MCF 10A (cell line): ENCODE measurements at regions not wholly inside any gene's neighbourhood (a gene's known extent, or its start where the extent isn't known, plus 50 kb on each side); places are given as distances from the start of the nearest gene placed in this dataset.

Experiments used
- BruUV-seq: library from RNA; stranded (reverse); fragments of 400-500 nt; replicated peaks from 2 replicates; lab custom pipeline; 2021; lab: Mats Ljungman, UMichigan
- CTCF ChIA-PET: fragments of 300-600 bp; sonication (Branson Sonifier 250); formaldehyde crosslinking; extraction: SDS; loops from one replicate; lab custom pipeline; 2021; ENCODE audit warnings: antibody characterized with exemption, inconsistent platforms; lab: Yijun Ruan, JAX
- POLR2A ChIA-PET: fragments of 300-600, 350-650 bp; sonication (Branson Sonifier 250); formaldehyde crosslinking; extraction: SDS; loops from one replicate; lab custom pipeline; 2020; ENCODE audit warnings: antibody characterized with exemption, inconsistent platforms; lab: Yijun Ruan, JAX
- DNase-seq: peaks from one replicate; pipeline ENCODE4 v3.0.0-alpha.2; 2018; ENCODE audit not compliant: unreplicated experiment
- H3K27ac Mint-ChIP-seq: one replicate; pipeline ENCODE4 v1.8.0; 2022; ENCODE audit warnings: mild to moderate bottlenecking, low read depth, mixed read lengths; ENCODE audit not compliant: unreplicated experiment
- H3K27me3 Mint-ChIP-seq: one replicate; pipeline ENCODE4 v1.8.0; 2022; ENCODE audit warnings: mixed read lengths; ENCODE audit not compliant: insufficient read depth, unreplicated experiment
- H3K36me3 Mint-ChIP-seq: one replicate; pipeline ENCODE4 v1.8.0; 2022; ENCODE audit warnings: mild to moderate bottlenecking, moderate library complexity, mixed read lengths; ENCODE audit not compliant: insufficient read depth, unreplicated experiment
- H3K4me1 Mint-ChIP-seq: one replicate; pipeline ENCODE4 v1.8.0; 2022; ENCODE audit warnings: mixed read lengths; ENCODE audit not compliant: insufficient read depth, unreplicated experiment
- H3K4me3 Mint-ChIP-seq: one replicate; pipeline ENCODE4 v1.8.0; 2022; ENCODE audit warnings: mild to moderate bottlenecking, moderate library complexity, mixed read lengths; ENCODE audit not compliant: unreplicated experiment
- H3K9me3 Mint-ChIP-seq: one replicate; pipeline ENCODE4 v1.8.0; 2022; ENCODE audit warnings: mixed read lengths; ENCODE audit not compliant: unreplicated experiment
- intact Hi-C: fragments of 100-400 bp; cut with micrococcal nuclease; formaldehyde crosslinking; loops from 2 replicates; pipeline ENCODE4 v1.14.1; 2022
- TF ChIP-seq, protein P1 (sequence below): fragments of 200-600 bp; IDR thresholded peaks from one replicate; pipeline ENCODE4 v1.8.0; 2022; ENCODE audit warnings: antibody characterized with exemption, mild to moderate bottlenecking; ENCODE audit not compliant: unreplicated experiment

DNA sequence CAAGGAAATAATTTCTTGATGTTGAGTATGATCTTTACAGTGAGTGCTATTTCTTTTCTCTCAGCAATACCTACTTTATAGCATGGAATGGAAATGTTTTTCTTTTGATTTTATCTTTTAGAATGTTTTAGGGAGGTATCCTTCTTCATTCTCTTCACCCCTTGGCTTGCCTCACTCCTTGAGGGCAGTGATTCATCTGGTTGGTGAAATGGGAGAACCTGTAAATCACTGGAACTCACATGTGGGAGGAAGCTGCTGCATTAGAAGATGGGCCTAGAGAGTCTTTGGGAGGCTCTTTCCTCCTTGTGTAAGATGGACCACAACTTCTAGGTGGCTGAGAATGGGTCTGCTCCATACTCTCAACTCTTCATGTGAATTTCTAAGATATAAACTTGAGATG is 244.8 kb upstream of the SYNCRIP start:
- TF ChIP-seq, protein P1, sequence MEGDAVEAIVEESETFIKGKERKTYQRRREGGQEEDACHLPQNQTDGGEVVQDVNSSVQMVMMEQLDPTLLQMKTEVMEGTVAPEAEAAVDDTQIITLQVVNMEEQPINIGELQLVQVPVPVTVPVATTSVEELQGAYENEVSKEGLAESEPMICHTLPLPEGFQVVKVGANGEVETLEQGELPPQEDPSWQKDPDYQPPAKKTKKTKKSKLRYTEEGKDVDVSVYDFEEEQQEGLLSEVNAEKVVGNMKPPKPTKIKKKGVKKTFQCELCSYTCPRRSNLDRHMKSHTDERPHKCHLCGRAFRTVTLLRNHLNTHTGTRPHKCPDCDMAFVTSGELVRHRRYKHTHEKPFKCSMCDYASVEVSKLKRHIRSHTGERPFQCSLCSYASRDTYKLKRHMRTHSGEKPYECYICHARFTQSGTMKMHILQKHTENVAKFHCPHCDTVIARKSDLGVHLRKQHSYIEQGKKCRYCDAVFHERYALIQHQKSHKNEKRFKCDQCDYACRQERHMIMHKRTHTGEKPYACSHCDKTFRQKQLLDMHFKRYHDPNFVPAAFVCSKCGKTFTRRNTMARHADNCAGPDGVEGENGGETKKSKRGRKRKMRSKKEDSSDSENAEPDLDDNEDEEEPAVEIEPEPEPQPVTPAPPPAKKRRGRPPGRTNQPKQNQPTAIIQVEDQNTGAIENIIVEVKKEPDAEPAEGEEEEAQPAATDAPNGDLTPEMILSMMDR: no peak
- DNase-seq: peak; percentile 34
- H3K9me3 Mint-ChIP-seq: peaks cover 15% of the 10 kb centered on the region
- no peak overlapping the region for H3K4me3 Mint-ChIP-seq
- no peaks in the 10 kb centered on the region for H3K36me3 Mint-ChIP-seq
- intact Hi-C loops: no loop called here
- BruUV-seq: no TSS peak
- no peak overlapping the region for H3K27ac Mint-ChIP-seq
- H3K4me1 Mint-ChIP-seq: no peaks in the 10 kb centered on the region
- ChIA-PET POLR2A (no interaction called here), CTCF (interaction anchor here (0.6 kb wide), 1 partner anchor 519 kb away, joined by 3 read pairs; no protein-coding TSS in a partner anchor)
- H3K27me3 Mint-ChIP-seq: peaks cover 16% of the 10 kb centered on the region

DNA sequence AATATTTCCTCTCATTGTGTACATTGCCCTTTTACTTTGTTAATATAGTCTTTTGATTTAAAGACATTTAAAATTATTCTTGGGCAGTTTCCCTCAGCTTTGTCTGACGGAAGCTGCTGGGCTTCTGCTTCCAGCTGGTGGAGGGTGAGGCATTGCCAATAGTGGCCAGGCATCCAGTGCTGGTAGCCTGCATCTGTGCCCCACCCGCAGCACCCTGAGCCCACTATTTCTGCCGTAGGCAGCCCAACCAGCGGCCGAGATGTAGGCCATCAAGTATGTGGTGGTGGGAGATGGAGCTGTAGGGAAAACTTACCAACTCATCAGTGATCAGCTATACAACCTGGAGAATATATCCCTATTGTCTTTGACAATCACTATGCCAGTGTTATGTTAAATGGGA is 226.0 kb upstream of the SYNCRIP start:
- peaks cover 12% of the 10 kb centered on the region for H3K27me3 Mint-ChIP-seq
- BruUV-seq: no TSS peak
- intact Hi-C loops: no loop called here

DNA sequence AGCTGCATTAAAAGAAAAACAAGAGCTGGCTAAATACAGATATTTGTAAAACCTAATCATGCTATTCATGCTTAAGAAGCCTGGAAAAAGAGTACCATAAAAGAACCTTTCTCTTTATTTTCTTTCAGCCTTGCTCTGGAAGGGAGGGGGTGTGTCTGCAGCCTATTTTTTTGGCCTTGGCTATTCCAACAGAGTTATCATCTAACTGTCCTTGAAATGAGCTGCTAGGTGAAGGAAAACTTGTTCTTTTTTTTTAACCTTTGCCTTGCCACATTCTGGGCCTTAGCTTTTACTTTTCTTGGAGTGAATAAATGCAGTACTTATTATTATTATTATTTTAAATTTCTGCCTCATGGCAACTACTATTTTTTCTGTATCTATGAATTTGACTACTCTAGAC is 224.9 kb upstream of the SYNCRIP start:
- intact Hi-C loops: no loop called here

More for the DNA sequence above, 226.0 kb upstream of the SYNCRIP start:
- POLR2A ChIA-PET: no interaction called here
- TF ChIP-seq, protein P1: no peak
- Mint-ChIP-seq H3K4me3 (no peak overlapping the region), H3K36me3 (no peaks in the 10 kb centered on the region), H3K4me1 (no peaks in the 10 kb centered on the region), H3K27ac (no peak overlapping the region), H3K9me3 (peaks cover 7% of the 10 kb centered on the region)
- CTCF ChIA-PET: no interaction called here
- no peak for DNase-seq

DNA sequence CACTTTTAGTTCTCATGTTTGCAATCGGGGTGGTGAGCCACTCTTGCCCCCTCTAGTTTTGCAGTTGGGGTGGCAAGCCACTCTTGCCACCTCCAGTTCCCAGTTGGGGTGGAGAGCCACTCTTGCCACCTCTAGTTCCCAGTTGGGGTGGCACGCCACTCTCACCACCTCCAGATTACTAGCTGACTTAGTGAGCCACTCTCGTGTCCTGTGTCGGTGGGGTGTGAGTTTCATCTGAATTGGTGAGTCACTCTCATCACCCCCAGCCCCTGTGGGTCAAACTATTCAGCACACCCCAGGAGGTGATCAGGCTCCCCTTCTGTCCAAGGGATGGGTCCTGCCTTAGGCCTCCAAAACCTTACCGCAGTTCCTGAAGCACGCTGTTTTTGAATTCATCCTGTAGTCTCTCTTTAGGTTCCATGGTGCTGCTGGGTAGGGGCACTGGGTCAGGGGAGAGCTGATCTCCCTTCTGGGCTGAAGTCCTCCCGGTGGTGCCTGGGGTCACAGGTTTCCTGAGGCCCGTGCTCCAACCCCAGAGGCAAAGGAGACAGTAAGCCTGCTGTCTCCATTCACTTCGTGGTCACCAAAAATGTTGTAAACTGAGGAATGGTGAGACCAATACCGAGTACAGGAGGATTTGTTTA is 224.2 kb upstream of the SYNCRIP start:
- Mint-ChIP-seq H3K27me3 (peaks cover 3% of the 10 kb centered on the region), H3K4me3 (no peak overlapping the region), H3K27ac (no peak overlapping the region), H3K4me1 (no peaks in the 10 kb centered on the region), H3K9me3 (peaks cover under 1% of the 10 kb centered on the region), H3K36me3 (no peaks in the 10 kb centered on the region)
- CTCF ChIA-PET: no interaction called here
- BruUV-seq: no TSS peak
- TF ChIP-seq, protein P1: no peak
- intact Hi-C loops: no loop called here
- DNase-seq: no peak
- POLR2A ChIA-PET: no interaction called here

More for the DNA sequence above, 224.9 kb upstream of the SYNCRIP start:
- peaks cover 7% of the 10 kb centered on the region for H3K9me3 Mint-ChIP-seq
- H3K4me3 Mint-ChIP-seq: no peak overlapping the region
- ChIA-PET POLR2A (no interaction called here), CTCF (no interaction called here)
- peaks cover 11% of the 10 kb centered on the region for H3K27me3 Mint-ChIP-seq
- TF ChIP-seq, protein P1: no peak
- no TSS peak for BruUV-seq
- no peak overlapping the region for H3K27ac Mint-ChIP-seq
- no peak for DNase-seq
- H3K36me3 Mint-ChIP-seq: no peaks in the 10 kb centered on the region
- no peaks in the 10 kb centered on the region for H3K4me1 Mint-ChIP-seq
